Stimulated activated effector memory CD8-positive, alpha-beta T cell treated with anti-CD3 and anti-CD28 coated beads, Interleukin-12 subunit alpha, Interleukin-12 subunit beta, amount 100 ng/mL, for 72 hours (primary cell): ENCODE measurements at regions not wholly inside any gene's neighbourhood (a gene's known extent, or its start where the extent isn't known, plus 50 kb on each side); places are given as distances from the start of the nearest gene placed in this dataset.
"Not testable (repeated sequence)": the region's sequence is repeated elsewhere in the genome, so short reads cannot be mapped to it uniquely, and the experiment has no call there.

Experiments used
- ATAC-seq: fragments of 150-1000 bp; cut with Tn5 transposase; 2 replicates; pipeline ENCODE4 v1.10.0; 2021
- DNase-seq, 2 donors: peaks; one replicate each; pipeline ENCODE4 v3.0.0; 2021 to 2022; ENCODE audit warnings: low spot score in 2 of 2
- H3K27ac Mint-ChIP-seq: one replicate; pipeline ENCODE4 v1.8.0; 2022; ENCODE audit warnings: mild to moderate bottlenecking, mixed read lengths
- H3K36me3 Mint-ChIP-seq: one replicate; pipeline ENCODE4 v1.8.0; 2022; ENCODE audit warnings: mild to moderate bottlenecking, mixed read lengths
- H3K4me1 Mint-ChIP-seq: one replicate; pipeline ENCODE4 v1.8.0; 2022; ENCODE audit warnings: mixed read lengths
- H3K4me3 Mint-ChIP-seq: one replicate; pipeline ENCODE4 v1.8.0; 2022; ENCODE audit warnings: mild to moderate bottlenecking, mixed read lengths
- H3K9me3 Mint-ChIP-seq: one replicate; pipeline ENCODE4 v1.8.0; 2022; ENCODE audit warnings: mixed read lengths

- H3K27ac Mint-ChIP-seq: no peak overlapping the region
- ATAC-seq (no peak), DNase-seq (no peak)
- H3K4me3 Mint-ChIP-seq: no peak overlapping the region
- H3K36me3 Mint-ChIP-seq: no peaks in the 10 kb centered on the region
- H3K4me1 Mint-ChIP-seq: no peaks in the 10 kb centered on the region
- H3K9me3 Mint-ChIP-seq: peaks cover 3% of the 10 kb centered on the region
Observed at GRCh38 chr18:25517881-25518715, 166.1 kb upstream of the ZNF521 start.

GRCh38 chr18:25516747-25517498 is 165.0 kb upstream of the ZNF521 start:
- Mint-ChIP-seq H3K4me3 (no peak overlapping the region), H3K27ac (no peak overlapping the region), H3K9me3 (peaks cover 3% of the 10 kb centered on the region), H3K4me1 (no peaks in the 10 kb centered on the region), H3K36me3 (no peaks in the 10 kb centered on the region)
- ATAC-seq (no peak), DNase-seq (no peak)

- Mint-ChIP-seq H3K4me3 (no peak overlapping the region), H3K9me3 (peaks cover 4% of the 10 kb centered on the region)
Observed at GRCh38 chr18:25516121-25516520, 164.2 kb upstream of the ZNF521 start.

DNA sequence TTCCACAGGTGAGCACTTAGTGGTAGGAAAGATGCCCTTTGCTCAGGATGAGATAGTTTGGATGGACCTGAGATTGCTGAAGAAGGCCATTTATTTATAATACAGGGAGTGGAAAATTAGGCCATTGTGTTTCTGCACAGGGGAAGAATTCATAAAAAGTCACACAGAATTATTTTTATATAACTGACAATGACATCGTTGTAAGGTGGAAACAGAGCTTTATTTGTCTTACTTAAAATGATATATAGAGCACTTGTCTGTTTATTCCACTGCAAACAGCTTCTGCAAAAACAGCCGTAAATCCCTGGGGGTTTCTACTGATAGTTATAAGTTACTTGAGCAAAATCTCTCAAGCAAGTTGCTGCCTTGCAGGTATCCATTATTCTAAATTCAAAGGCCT is 158.1 kb upstream of the ZNF521 start:
- H3K9me3 Mint-ChIP-seq: peaks cover 7% of the 10 kb centered on the region
- no peaks in the 10 kb centered on the region for H3K4me1 Mint-ChIP-seq
- no peak overlapping the region for H3K27ac Mint-ChIP-seq
- no peak for DNase-seq
- no peaks in the 10 kb centered on the region for H3K36me3 Mint-ChIP-seq
- ATAC-seq: no peak
- no peak overlapping the region for H3K4me3 Mint-ChIP-seq

More at GRCh38 chr18:25516121-25516520, 164.2 kb upstream of the ZNF521 start:
- ATAC-seq: no peak
- Mint-ChIP-seq H3K27ac (no peak overlapping the region), H3K36me3 (no peaks in the 10 kb centered on the region), H3K4me1 (no peaks in the 10 kb centered on the region)
- no peak for DNase-seq

- Mint-ChIP-seq H3K27ac (no peak overlapping the region), H3K4me3 (no peak overlapping the region), H3K9me3 (no peaks in the 10 kb centered on the region), H3K36me3 (no peaks in the 10 kb centered on the region), H3K4me1 (no peaks in the 10 kb centered on the region)
- no peak for ATAC-seq
- DNase-seq: no peak
Observed at GRCh38 chr18:25503567-25504081, 151.7 kb upstream of the ZNF521 start.

GRCh38 chr18:25497151-25497794 is 145.3 kb upstream of the ZNF521 start:
- Mint-ChIP-seq H3K27ac (no peak overlapping the region), H3K4me3 (no peak overlapping the region), H3K4me1 (no peaks in the 10 kb centered on the region), H3K9me3 (peaks cover 4% of the 10 kb centered on the region), H3K36me3 (no peaks in the 10 kb centered on the region)
- DNase-seq: no peak
- no peak for ATAC-seq

DNA sequence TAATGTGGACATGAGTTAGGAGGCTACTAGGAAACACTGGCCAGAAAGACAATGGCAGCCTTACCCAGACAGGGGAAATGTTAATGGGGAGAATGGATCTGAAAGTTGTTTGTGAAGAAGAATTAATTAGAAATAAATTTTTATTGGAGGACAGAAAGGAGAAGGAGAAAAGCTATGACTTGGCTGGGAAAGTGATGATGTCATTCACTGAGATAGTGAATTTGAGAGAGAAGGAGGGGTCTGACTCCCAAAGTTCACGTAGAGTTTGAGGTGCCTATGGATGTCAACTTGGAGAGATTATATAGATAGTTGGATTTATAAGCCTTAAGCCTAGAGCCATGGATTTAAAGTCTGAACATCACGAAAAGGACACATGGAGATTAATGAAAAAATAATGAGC is 144.6 kb upstream of the ZNF521 start:
- Mint-ChIP-seq H3K27ac (no peak overlapping the region), H3K36me3 (no peaks in the 10 kb centered on the region), H3K9me3 (peaks cover 4% of the 10 kb centered on the region), H3K4me3 (no peak overlapping the region), H3K4me1 (no peaks in the 10 kb centered on the region)
- ATAC-seq (no peak), DNase-seq (no peak)

- Mint-ChIP-seq H3K27ac (no peak overlapping the region), H3K4me3 (no peak overlapping the region), H3K36me3 (no peaks in the 10 kb centered on the region), H3K4me1 (no peaks in the 10 kb centered on the region), H3K9me3 (peaks cover 4% of the 10 kb centered on the region)
- DNase-seq: no peak
- ATAC-seq: no peak
Observed at GRCh38 chr18:25495606-25496005, 143.6 kb upstream of the ZNF521 start.

GRCh38 chr18:25494888-25495287 is 142.9 kb upstream of the ZNF521 start:
- ATAC-seq (no peak), DNase-seq (no peak)
- Mint-ChIP-seq H3K4me3 (no peak overlapping the region), H3K36me3 (no peaks in the 10 kb centered on the region), H3K4me1 (no peaks in the 10 kb centered on the region), H3K27ac (no peak overlapping the region), H3K9me3 (peaks cover 4% of the 10 kb centered on the region)

GRCh38 chr18:25493401-25493800 is 141.4 kb upstream of the ZNF521 start:
- no peak for ATAC-seq
- H3K9me3 Mint-ChIP-seq: peaks cover 4% of the 10 kb centered on the region
- no peak overlapping the region for H3K27ac Mint-ChIP-seq
- no peak overlapping the region for H3K4me3 Mint-ChIP-seq
- H3K4me1 Mint-ChIP-seq: no peaks in the 10 kb centered on the region
- no peak for DNase-seq
- H3K36me3 Mint-ChIP-seq: no peaks in the 10 kb centered on the region

GRCh38 chr18:25490316-25490715 is 138.3 kb upstream of the ZNF521 start:
- ATAC-seq (no peak), DNase-seq (no peak)
- Mint-ChIP-seq H3K27ac (no peak overlapping the region), H3K4me3 (no peak overlapping the region), H3K4me1 (no peaks in the 10 kb centered on the region), H3K36me3 (no peaks in the 10 kb centered on the region), H3K9me3 (peaks cover 4% of the 10 kb centered on the region)

DNA sequence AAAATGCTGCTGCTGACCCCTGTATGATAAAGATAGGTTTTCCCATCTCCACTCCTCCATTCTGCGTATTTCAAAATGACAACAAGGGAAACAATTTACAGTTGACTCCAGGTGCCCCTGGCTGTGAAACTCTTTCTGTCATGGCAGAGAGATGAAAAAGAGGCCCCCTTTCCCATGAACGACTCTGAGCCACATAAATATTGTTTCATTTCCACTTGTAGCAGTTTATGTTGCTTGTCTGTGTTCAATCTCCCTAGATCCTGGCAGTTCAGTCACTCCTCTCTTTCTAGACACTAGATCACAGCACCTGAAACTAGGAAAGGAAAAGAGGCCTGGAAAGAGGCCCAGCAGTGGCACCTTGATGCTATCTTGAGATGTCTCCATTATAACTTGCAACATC is 121.0 kb upstream of the ZNF521 start:
- no peaks in the 10 kb centered on the region for H3K4me1 Mint-ChIP-seq
- no peaks in the 10 kb centered on the region for H3K36me3 Mint-ChIP-seq
- no peak overlapping the region for H3K27ac Mint-ChIP-seq
- peaks cover 10% of the 10 kb centered on the region for H3K9me3 Mint-ChIP-seq
- no peak overlapping the region for H3K4me3 Mint-ChIP-seq
- ATAC-seq: no peak
- DNase-seq: no peak

DNA sequence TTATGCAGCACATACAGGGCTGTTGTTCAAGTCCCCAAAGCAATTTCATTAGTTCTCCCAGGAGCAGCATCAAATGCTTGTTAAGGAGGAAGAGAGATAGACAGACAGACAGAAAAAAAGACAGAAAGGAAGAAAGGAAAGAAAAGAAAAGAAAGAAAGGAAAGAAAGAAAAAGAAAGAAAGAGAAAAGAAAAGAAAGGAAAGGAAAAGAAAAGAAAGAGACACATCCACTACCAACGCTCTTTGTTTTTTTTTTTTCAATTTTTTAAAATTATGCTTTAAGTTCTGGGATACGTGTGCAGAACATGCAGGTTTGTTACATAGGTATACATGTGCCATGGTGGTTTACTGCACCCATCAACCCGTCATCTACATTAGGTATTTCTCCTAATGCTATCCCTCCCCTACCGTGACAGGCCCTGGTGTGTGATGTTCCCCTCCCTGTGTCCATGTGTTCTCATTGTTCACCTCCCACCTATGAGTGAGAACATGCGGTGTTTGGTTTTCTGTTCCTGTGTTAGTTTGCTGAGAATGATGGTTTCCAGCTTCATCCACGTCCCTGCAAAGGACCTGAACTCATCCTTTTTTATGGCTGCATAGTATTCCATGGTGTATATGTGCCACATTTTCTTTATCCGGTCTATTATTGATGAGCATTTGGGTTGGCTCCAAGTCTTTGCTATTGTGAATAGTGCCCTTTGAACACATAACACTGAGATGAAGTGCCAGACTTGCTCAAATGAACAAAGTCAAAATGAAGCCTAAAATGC is 119.0 kb upstream of the ZNF521 start:
- not testable (repeated sequence) for H3K9me3 Mint-ChIP-seq, ATAC-seq, H3K27ac Mint-ChIP-seq, H3K4me3 Mint-ChIP-seq, DNase-seq, H3K36me3 Mint-ChIP-seq, H3K4me1 Mint-ChIP-seq

DNA sequence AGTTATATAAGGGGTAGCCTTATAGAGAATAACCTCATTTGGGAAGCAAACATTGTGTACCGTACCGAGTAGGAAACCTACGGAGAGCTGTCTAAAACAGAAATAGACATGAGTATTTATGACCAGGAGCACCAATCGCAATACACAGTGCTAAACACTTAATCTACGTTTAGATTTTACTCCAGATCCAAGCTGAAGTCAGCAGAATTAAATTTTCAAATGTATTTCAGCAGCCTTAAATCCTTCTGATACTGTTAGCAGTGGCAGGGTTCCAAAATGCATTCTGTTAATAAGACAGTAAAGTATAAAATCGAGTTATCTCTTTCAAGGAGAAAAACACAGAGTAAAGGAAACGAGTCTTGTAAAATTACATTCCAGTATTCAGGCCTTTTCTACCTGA is 118.1 kb upstream of the ZNF521 start:
- no peak for ATAC-seq
- DNase-seq: no peak

GRCh38 chr18:25469489-25469888 is 117.5 kb upstream of the ZNF521 start:
- no peaks in the 10 kb centered on the region for H3K4me1 Mint-ChIP-seq
- DNase-seq (no peak), ATAC-seq (no peak)
- H3K36me3 Mint-ChIP-seq: no peaks in the 10 kb centered on the region
- no peak overlapping the region for H3K27ac Mint-ChIP-seq
- no peak overlapping the region for H3K4me3 Mint-ChIP-seq
- H3K9me3 Mint-ChIP-seq: peaks cover 3% of the 10 kb centered on the region

More for the DNA sequence above, 118.1 kb upstream of the ZNF521 start:
- no peaks in the 10 kb centered on the region for H3K36me3 Mint-ChIP-seq
- H3K9me3 Mint-ChIP-seq: peaks cover 3% of the 10 kb centered on the region
- no peak overlapping the region for H3K4me3 Mint-ChIP-seq
- no peaks in the 10 kb centered on the region for H3K4me1 Mint-ChIP-seq
- H3K27ac Mint-ChIP-seq: no peak overlapping the region
